Activated CD8-positive, alpha-beta memory T cell treated with anti-CD3 and anti-CD28 coated beads for 36 hours (primary cell): ENCODE measurements at regions not wholly inside any gene's neighbourhood (a gene's known extent, or its start where the extent isn't known, plus 50 kb on each side); places are given as distances from the start of the nearest gene placed in this dataset.

ENCODE experiments used
- CTCF ChIA-PET: fragments of 350-600 bp; sonication (Branson Sonifier 250); formaldehyde crosslinking; loops from one replicate; lab custom pipeline; 2021; ENCODE audit warnings: antibody characterized with exemption; lab: Charles Lee
- POLR2A ChIA-PET: fragments of 350-600 bp; sonication (Branson Sonifier 250); formaldehyde crosslinking; loops from one replicate; lab custom pipeline; 2021; ENCODE audit warnings: antibody characterized with exemption; lab: Charles Lee

DNA sequence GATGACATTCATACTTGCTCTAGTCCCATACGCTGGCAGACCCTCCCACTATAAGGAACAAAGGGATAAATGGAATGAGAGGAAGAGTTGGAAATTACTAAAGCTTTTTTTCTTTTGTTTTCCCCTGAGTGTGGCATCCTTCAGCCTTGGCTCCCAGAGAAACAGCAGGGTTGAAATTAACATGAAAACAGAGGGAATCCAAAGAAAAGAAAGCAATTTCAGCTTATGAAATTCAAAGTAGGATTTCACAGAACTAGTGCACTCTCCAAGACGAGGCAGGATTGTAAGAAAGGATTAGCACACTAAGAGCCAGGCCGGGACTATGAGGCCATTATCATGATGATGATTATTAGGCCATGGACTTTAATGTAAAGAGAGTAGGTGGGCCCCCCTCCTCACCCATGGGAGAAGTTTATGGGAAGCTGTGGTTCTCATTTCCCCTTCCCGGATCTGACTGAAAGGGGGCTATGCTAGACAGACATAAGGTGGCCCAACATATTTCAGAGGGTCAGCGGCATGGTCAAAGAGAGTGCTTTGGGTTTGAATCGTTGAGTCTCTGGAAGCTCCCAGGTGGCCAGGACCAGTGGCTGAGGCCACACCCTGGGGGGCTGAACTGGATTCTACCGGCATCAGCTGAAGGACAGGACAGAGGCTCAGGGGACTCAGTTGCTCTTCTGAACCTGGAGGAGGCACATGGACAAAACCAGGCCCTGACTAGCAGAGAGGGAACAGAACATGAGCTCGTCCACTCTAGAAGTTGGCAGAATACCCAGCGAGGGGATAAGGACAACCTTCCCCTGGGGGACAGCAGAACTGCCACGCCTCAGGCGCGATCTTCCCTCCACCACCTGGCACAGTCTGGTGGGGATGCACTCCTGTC lies 100.1 kb upstream of the ARL4C start:
- ChIA-PET CTCF (no interaction called here), POLR2A (no interaction called here)

DNA sequence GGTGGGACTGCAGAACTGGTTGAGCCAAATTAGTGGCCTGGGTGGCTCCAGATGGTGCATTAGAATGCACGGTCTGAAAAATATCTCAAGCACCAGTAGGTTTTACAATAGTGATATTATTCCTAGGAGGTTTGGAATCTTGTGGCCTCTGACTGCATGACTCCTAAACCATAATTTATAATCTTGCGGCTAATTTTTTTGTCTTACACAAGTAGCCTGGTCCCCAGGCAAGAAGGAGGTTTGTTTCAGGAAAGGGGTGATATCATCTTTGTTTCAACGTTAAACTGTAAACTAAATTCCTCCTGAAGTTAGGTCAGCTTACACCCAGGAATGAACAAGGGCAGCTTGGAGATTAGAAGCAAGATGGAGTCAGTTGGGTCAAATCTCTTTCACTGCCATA lies 98.9 kb upstream of the ARL4C start:
- CTCF ChIA-PET, result no interaction called here
- POLR2A ChIA-PET, result no interaction called here

DNA sequence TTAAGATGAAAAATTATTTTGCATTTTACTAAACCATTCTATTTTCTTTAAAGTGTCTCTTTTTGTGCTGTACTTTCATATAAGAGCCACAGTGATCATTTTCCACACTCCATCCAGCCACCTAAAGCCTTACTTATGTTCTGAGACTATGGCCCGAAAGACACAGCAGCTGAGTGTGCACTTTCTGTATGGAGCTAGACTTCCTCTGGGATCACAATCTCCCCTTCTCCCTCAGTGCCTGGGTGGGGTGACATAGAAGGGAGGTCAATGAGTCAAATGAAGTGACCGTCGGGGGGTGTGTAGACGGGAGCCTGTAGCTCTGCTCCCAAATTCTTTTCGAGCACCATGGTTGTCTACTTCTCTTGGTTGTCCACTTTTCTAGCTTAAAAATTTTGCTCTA lies 97.8 kb upstream of the ARL4C start:
- ChIA-PET POLR2A (no interaction called here), CTCF (interaction anchor here (0.5 kb wide), 1 partner anchor 20 kb away, joined by 3 read pairs; no protein-coding TSS in a partner anchor)

DNA sequence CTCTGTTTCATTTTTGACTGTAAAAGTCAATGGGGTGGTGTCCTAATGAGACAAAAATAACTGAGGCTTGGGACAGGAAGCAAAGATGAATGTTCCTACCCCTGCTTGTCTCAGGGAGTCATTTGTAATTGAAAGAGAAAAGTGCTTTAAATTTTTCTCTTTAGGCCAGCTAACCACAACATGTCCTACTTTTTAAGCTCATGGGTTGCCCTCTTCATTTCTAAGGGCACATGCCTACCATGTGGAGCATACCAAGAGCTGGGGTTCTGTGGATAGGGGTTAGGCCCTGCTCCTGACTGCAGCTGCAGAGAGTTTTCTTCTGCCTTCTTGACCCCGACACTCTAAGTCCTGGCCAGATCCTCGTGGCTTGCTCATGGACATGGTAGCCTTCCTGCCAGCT lies 96.8 kb upstream of the ARL4C start:
- POLR2A ChIA-PET, result no interaction called here
- CTCF ChIA-PET, result no interaction called here

DNA sequence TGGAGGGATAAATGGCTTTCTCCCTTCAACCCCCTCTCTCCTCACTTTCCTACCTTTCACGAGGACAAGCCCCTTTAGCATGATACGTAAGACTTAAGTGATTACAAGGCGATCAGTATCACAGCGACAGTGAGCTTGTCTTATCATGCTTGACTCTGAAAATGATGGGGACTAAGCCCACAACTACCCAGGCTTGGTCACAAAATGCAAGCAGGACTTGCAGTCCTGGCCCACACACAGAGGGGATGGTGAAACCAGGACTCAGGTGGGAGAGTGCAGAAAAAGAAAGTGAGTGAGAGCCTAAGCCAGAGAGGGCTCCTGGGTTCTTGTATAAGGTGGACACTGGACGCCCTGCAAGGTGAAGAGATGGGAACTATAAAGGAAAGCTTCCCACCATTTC lies 95.7 kb upstream of the ARL4C start:
- ChIA-PET POLR2A (no interaction called here), CTCF (no interaction called here)

DNA sequence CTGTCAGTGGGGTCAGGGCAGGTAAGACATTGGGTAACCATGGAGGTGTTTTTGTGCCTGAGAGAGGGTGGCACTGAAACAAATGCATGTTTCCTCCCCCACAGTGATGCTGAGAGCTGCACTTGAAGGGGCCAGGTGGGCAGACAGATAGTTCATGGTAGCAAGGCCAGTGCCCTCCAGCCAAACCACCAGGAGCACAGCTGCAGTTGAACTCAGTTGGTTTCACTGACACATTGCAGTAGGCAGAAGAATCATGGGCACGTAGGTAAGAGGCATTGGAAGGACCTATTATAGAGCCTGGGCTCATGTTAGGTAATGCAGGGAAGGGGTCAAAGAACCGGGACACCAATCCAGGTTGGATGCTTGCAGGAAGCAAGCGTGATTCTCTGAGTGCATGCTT lies 93.2 kb upstream of the ARL4C start:
- ChIA-PET CTCF (no interaction called here), POLR2A (no interaction called here)

DNA sequence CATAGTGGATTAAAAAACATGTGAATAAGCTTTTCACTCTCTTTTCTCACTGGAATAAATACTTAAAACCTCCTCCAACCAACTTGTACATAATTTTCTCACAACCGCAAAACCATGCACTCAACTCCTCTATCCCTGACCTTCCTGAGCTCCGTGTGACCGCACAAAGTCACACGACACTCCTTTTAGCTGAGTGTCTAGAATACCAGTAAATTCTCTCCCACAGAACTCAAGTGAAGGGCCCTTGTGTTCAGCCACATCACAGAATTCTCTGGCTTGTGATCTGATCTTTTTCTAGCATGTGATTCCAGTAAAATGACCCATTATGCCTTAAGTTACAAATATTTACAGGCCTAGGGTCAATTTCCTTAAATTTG lies 91.2 kb upstream of the ARL4C start:
- CTCF ChIA-PET, result no interaction called here
- POLR2A ChIA-PET, result no interaction called here

DNA sequence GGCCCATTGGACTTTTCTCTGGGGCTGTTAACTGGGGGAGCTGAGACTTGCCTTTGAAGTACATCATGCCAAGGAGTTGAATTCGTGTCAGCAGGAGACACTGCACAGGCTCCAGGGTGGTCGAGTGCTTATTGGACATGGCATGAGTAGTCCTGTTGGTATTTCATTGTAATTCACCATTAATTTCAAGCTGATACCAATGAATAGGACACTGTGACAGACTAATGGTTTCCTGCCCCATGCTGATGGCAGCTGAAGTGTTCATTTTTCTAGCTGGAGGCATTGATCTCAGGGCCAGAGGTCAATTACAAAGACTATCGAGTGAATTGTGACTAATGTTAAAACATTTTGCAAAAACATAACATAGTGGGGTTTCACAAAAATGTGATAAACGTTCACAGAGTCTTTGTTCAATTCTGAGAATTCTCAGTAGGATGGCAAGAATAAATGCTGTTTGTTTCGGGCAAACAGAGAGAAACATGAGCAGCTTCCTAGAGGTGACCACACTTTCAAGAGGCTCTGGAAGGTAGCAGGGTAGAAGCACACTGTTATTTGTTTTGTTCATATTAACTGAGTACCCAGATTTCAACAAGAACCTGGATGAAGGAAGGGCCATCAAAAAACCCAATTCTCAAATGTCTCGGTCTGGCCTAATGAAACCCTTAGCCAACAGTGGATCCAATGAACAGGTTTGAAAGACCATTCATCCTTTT lies 90.6 kb upstream of the ARL4C start:
- ChIA-PET CTCF (no interaction called here), POLR2A (no interaction called here)

DNA sequence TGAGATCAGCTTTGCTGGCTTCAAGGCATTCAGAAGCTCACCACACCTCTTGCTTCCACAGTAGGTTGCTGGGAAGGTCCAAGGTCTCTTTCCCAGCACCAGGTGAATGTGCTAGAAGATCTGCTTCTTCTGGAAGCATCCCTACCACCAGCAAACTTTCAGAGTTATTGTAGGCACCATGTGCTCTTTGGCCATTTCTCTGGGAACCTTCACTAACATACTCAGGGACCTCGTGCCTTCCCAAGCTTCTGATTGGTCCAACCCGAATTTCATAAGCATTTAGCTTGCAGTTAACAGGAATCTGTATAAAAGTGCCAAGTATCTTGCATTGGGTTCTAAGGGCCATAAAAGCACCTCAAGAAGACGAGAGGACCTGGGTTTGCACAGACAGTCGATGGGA lies 86.5 kb upstream of the ARL4C start:
- ChIA-PET POLR2A (no interaction called here), CTCF (no interaction called here)

DNA sequence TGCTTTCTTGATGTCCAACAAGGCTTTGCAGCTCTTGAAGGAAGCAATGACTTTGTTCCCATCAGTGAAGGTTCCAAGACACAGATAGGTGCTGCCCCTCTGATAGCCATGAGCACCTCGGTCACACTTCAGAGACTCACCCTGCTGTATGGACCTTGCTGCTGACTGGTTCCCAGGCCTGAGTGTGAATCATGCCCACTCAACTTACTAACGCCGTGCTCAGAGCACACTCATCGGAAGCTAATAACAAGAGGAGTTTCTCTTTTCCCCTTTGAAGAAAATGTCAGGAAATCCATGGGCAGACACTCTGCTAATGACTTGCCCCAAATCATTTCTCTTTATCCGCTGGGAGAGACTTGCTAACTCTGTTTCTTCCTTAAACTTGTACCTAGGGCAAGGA lies 83.8 kb upstream of the ARL4C start:
- ChIA-PET POLR2A (no interaction called here), CTCF (no interaction called here)

DNA sequence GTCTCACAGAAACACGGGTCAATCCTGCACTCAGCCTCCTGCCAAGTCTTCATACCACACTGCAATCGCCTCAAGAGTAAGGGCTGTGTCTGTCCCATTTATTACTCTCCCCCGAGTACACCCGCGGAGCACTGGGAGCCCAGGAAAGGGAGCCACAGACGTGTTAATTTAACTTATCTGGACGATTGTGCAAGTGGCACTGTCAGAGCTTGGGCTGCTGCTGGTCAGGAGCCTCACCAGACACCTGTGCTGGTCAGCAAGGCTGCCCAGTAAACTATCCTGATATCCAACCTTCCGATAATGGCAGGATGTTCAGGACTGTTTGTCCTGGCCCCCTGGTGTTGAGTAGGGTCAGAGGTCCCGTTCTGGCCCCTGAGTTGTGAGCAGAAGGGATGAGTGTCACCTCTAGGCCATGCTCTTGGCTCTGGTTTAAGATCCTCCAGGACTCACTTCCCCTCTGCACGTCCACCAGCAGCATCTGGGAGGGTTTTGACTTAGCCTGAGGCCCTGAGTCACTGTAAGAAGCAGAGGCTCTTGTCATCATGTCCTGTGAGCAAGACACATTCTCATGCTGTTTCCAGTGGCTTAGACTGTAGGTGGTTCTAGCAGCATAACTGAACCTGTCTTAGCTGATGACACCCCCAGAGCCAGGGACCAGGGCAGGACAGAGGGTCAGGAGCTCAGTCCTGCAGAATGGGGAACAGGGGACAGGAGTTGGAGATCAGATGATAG lies 82.5 kb upstream of the ARL4C start:
- ChIA-PET POLR2A (no interaction called here), CTCF (no interaction called here)

DNA sequence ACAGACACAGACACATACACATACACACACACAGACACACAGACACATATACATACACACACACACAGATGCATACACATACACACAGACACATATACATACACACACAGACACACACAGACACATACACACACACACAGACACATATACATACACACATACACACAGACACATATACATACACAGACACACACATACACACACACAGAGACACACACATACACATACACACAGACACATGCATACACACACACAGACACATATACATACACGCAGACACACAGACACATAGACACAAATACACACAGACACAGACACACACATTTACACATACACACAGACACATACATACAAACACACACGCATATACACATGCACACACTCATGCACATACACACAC lies 81.5 kb upstream of the ARL4C start:
- ChIA-PET POLR2A (no interaction called here), CTCF (no interaction called here)

DNA sequence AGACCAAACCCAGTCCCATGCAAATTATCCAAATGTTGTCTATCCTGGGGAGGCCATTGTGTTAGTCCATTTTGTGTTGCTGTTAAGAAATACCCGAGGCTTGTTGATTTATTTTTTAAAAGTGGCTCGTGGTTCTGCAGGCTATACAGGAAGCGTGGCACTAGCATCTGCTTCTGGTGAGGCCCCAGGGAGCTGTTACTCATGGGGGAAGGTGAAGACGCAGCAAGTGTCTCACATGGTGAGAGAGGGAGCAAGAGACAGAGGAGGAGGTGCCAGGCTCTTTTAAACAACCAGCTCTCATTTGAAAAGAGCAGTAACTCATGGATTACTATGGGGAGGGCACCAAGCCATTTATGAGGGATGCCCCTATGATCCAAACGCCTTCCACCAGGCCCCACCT lies 80.3 kb upstream of the ARL4C start:
- POLR2A ChIA-PET, result no interaction called here
- CTCF ChIA-PET, result no interaction called here

DNA sequence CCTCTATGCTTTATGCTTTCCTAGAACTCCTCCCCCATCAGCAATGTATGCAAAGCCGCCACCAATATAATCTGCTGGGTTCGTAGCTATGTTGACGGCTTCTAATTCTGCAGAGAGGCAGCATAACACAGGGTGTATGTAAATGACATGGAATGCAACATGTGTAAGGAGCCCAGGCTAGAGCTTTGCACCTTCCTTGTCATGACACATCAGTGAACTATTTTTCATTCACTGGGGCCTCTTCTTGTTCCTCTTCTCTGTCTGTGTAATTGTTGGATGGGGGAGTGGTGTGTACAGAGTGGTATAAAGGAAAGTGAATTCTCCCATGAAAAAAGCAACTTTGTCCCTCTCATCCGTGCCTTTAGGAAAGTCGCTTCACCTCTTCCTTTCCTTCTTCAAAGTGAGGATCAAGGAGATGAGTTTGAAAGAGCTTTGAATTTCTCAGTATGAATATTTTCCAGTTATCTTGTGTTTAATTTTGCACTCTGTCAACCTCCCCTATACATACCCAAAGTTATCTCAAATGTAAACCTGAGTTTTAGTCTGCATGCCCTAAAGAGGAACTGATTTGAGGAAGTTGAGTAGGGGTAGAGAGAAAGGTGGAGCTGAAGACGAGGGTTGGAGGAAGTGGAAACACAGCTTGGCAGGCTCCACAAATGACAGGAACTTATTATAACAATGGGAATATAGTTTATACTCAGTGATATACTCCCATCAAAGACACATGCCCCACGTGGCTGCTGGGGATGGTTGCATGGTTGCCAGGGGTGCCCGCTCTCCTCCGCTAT lies 74.9 kb upstream of the ARL4C start:
- ChIA-PET CTCF (no interaction called here), POLR2A (no interaction called here)

DNA sequence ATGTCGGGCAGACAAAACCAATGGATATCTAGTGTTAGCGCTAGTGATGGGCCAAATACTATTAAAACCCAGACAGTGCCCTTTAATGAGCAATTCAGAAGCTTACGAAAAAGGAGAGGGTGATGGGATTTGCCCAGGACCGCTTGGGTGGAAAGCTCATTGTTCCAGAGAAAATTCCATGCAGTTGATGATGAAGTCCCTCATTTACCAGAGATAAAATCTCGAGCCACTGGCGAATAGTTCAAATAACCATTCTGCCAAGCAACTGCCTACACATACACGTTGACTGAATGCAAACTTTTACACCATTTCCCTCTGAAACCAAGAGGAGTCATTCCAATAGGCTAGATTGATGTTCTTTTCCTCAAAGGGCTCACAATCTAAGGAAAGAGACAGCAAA lies 73.6 kb upstream of the ARL4C start:
- ChIA-PET CTCF (no interaction called here), POLR2A (no interaction called here)

DNA sequence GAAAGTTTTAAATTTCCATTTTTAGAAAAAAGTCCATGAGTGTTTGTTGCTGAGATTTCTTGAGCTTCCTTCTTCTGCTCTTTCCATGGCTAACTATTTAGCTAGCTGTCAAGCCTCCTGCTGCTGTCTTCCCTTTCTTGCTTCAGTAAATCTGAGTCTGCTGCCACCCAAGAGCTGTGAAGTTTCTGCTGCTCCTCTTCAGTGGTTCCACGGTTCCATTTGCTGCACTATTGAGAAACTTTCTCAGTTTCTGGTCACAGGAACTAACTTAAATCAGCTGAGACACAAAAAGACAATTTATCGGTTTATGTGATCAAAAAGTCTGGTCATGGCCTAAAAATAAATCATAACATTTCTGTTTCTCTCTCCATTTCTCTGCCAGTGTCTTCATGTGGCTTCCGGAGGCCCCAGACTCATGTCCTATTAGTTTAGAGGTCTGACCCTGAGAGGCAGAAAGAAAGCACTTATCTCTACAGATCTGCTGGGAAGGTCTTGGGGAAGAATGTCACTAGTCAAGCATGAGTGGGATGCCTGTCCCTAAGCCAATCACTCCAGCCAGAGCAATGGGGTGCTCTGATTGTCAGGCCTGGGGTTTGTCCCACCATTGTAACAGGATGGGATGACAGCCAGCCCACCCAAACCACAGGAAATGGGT lies 73.0 kb upstream of the ARL4C start:
- ChIA-PET CTCF (no interaction called here), POLR2A (no interaction called here)

DNA sequence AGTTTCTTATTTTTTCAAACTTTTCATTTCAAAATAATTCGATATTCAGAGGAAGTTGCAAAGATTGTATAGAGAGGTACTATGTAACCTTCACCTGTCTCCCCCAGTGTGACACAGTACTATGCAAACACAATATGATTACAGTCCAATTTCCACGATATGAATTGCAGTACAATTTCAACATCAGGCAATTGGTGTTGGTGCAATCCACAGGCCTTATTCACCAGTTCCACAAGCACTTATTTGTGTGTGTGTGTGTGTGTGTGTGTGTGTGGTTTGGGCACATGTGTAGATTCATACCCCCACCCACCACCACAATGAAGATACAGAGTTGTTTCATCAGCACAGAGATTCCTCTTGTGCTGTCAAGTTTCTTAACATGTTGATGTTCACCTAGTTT lies 69.7 kb upstream of the ARL4C start:
- POLR2A ChIA-PET, result no interaction called here
- CTCF ChIA-PET, result no interaction called here

DNA sequence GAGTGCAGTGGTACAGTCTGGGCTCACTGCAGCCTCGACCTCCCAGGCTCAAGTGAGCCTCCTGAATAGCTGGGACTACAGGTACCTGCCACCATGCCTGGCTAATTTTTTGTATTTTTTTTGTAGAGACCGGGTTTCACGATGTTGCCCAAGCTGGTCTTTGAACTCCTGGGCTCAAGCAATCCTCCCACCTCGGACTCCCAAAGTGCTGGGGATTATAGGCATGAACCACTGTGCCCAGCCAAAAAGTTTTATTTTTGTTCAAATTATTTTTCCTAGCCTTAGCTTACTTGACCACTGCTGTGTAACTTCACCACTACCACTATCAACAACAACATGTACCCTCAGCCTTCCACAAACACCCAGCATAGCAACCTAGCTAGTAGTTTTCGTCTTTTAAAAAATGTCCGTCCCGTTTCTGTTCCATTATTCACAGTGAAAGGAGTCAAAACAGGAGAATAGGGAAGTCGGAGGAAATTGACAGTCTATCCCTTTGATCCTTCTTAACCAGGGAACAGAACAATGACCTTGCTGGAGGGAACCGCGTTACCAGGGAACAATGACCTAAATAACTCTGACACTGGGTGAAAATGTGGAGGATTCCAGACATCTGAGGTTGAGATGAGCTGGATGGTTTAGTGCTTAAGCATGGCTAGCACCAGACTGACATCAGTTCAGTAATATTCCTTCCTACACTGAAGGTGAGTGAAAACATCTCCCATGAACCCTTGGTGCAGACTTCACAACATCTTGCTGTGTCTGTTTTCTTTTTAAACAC lies 69.2 kb upstream of the ARL4C start:
- POLR2A ChIA-PET, result interaction anchor here (0.7 kb wide), 2 partner anchors 21 to 744 kb away, joined by 3 to 10 read pairs; no protein-coding TSS in a partner anchor
- CTCF ChIA-PET, result interaction anchor here (0.6 kb wide), 1 partner anchor 547 kb away, joined by 3 read pairs; no protein-coding TSS in a partner anchor
